ENCODE measurements at regions not wholly inside any gene's neighbourhood (a gene's known extent, or its start where the extent isn't known, plus 50 kb on each side); places are given as distances from the start of the nearest gene placed in this dataset.

- TF ChIP-seq ZNF274 (IDR thresholded peaks at IDR 0.05; ENCODE audit: low read depth, low read length) (no peak), YY1 (IDR thresholded peaks at IDR 0.05; ENCODE audit: insufficient read depth, insufficient read length) (no peak)
Measured at GRCh38 chr3:59266551-59266950, 216.7 kb upstream of the CFAP20DC start.
